HG03571 (cell line): ENCODE measurements at regions not wholly inside any gene's neighbourhood (a gene's known extent, or its start where the extent isn't known, plus 50 kb on each side); places are given as distances from the start of the nearest gene placed in this dataset.
"Not testable (repeated sequence)": the region's sequence is repeated elsewhere in the genome, so short reads cannot be mapped to it uniquely, and the experiment has no call there.

ENCODE experiments used
- ATAC-seq: cut with Tn5 transposase; IDR thresholded peaks from one replicate; pipeline ENCODE4 v1.9.1; 2021; ENCODE audit not compliant: unreplicated experiment

DNA sequence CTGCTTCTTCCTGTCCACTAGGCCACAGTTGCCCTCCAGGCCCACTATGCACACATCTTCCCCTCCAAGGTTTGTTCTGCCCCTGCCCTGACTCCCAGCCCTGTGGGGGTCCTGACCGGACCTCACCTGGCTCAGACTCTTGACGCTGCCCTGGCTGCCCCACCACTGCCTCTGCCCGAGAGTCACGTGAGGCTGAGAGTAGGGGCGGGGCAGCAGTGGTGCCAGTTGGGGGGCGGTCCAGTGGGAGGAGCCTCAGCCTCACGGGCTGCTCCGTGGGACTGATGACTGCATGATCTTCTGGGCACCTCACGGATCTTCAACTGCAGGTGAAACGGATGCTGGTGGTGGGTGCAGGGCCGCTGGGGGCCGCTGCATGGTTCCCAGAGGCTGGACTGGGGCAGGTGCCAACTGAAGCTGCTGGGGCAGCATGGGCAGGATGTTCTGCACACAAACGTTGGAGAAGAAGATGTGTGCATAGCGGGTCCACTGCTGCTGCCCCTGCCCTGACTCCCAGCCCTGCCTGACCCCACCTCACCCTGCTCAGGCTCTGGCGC, 77.6 kb downstream of the HHIPL2 start:
- ATAC-seq: not testable (repeated sequence)

DNA sequence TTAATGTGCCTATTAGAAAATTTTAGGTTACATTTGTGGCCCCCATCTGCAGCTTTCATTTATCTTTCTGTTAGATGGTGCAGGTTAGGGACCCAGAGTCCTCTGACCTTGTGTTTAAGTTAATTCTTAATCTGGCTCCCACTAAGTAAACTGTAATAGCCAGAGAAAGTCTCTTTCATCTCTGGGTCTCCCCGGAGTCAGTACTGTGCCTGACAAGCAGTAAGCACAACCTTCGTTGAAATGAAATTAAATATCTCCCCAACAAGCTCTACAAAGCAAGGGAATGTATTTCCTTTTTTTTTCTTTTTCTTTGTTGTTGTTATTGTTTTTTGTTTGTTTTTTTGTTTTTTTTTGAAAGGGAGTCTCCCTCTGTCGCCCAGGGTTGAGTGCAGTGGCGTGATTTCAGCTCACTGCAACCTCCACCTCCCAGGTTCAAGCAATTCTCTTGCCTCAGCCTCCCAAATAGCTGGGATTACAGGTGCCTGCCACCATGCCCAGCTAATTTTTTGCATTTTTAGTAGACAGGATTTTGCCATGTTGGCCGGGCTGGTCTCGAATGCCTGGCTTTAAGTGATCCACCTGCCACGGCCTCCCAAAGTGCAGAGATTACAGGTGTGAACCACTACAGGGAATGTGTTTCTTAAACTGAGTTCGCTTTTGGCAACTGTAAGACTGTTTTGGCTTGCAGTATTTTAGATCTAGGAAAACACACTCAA, 81.6 kb downstream of the HHIPL2 start:
- ATAC-seq: no peak

DNA sequence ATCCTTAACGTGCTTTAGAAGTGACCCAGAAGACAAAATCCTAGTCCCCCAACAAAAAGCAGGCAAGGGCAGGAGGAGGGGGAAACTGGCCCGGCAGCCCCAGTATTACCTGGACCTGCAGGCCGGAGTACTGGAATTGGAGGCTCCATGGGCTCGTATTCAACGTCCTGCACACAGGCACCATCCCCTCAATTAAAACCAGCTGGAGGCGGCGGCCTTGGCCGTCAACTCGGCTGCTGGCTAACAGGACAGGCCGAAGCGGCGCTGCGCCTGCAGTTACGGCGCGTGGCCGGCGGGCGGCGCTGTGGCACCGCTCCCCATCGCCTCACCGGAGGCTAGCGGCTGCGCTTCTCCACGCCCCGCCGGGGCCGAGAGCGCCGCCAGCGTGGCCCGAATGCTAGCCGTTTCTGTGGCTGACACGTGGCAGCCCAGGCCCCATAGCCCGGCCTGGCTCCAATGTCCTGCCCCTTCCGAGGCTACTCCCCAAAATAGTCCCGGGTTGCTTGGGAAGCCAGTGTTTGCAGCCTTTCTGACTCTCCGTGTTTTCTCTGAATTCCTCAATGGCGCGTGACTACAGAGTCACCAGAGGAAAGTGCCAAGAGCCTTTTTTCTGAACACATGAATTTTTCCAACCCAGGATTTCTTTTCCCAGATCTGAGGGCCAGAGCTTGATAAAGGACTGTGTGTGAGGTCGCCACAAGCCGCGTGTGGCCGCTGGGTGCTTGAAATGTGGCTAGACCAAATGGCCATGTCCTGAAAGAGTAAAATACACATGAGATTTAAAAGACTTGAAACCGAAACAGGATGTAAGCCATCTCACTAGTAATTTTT, 82.5 kb downstream of the HHIPL2 start:
- peak; percentile 91 for ATAC-seq

DNA sequence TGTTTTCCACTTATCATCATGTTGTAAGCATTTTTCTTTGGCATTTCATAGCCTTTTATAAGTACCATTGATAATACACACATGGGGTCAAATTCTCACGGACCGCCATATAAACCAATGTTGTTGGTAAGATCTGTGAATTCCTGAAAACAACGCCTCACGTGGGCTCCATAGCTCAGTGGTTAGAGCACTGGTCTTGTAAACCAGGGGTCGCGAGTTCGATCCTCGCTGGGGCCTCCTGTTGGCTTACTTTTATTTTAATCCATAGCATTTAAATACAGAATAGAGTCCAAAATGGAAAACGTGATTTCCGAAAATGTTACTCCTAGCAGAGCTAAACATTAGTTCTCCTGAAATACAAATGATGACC, 83.1 kb downstream of the HHIPL2 start:
- peak; percentile 9 for ATAC-seq

DNA sequence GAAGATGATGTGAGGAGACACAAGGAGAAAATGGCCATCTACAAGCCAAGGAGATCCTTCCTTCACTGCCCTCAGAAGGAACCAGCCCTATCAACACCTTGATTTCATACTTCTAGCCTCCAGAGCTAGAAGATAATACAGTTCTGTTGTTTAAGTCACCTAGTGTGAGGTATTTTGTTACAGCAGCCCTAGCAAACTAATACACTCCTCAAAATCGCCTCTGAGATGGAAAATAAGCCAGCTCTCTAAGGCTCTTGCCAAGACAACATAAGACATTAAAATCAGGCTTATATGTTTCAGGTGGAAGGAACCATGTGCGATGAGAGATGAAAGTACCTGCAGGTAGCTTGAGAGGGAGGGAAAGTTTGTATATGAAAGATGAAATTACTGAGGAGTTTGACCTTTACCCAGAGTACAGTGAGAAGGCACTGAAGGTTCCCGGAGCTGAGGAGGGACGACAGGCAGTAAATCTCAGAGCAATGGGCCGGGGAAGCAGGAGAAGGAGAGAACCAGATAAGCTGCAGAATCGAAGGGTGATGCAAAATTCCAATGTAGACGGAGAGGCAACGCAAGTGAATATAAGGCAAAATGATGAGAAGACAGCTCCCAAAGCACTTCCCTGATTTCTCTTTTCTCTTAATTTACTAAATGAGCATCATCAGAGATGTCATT, 84.7 kb downstream of the HHIPL2 start:
- no peak for ATAC-seq

DNA sequence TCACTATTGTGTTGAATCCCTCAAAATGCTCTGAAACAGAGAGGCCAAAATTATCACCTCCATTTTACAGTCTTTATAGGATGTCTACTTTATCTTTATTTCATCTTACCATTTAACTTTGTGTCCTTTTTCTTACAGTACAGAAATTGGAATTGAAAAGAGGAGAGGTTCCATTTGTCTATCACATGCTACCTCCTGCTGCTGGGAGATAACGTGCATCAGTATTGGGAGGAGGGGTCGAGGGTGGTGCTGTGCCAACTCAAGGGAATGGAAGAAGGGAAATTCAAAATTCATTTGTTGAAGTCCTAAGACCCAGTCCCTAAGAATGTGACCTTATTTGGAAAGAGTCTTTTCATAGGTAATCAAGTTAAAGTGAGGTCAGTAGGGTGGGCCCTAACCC, 85.3 kb downstream of the HHIPL2 start:
- ATAC-seq: no peak

DNA sequence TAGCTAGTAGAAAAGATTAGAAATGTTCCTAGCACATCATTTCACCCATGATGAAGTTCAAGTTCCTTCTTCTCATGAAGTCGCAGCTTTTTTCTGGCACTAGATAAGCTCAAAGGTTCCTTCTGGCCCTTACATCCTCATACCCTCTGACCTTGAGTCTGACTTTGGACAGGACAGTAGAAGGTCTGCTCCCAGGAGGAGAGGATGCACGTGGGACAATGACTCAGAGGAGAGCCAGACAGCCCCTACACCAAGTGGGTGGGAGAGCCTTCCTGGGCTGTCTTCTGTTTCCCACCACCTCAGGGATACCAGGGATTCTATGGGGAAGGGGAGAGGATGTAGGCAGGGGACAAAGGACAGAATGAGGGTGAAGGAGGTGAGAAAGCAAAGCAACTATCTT, 86.0 kb downstream of the HHIPL2 start:
- no peak for ATAC-seq

DNA sequence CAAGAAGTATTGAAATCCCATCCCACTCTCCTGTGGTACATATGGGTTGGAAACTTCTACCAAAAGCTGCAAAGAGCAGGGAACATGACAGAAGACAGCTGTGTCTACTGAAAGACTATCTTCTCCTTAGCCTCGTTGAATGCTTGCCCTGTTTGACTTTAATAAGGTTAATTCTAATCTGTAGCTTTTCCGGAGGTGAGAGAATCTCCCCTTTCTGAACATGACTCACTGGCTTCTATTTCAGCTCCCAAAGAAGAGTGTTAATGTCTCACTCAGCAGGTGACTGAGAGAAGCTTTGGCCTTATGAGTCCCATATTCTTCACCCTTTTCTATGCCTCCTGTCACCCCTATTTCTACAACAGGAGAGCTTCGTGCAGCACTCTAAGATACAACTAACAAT, 88.3 kb downstream of the HHIPL2 start:
- no peak for ATAC-seq

DNA sequence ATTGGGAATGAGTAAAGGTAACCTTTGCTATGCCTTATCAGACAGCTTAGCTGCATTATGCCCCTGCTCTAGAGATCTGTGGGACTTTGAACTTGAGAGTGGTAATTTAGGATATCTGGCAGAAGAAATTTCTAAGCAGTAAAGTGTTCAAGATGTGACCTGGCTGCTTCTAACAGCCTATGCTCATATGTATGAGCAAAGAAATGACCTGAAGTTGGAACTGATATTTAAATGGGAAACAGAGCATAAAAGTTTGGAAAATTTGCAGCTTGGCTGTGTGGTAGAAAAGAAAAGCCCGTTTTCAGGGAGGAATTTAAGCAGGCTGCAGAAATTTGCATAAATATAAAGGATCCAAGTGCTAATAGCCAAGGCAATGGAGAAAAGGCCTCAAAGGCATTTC, 90.4 kb downstream of the HHIPL2 start:
- ATAC-seq: no peak

DNA sequence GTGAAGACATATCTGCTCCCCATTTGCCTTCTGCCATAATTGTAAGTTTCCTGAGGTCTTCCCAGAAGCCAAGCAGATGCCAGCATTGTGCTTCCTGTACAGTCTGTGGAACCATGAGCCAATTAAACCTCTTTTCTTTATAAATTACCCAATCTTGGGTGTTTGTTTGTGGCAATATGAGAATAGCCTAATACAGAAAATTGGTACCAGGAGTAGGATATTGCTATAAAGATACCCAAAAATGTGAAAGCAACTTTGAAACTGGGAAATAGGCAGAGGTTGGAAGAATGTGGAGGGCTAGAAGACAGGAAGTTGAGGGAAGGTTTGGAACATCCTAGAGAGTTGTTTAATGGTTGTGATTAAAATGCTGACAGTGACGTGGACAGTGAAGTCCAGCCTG, 90.8 kb downstream of the HHIPL2 start:
- ATAC-seq: no peak

DNA sequence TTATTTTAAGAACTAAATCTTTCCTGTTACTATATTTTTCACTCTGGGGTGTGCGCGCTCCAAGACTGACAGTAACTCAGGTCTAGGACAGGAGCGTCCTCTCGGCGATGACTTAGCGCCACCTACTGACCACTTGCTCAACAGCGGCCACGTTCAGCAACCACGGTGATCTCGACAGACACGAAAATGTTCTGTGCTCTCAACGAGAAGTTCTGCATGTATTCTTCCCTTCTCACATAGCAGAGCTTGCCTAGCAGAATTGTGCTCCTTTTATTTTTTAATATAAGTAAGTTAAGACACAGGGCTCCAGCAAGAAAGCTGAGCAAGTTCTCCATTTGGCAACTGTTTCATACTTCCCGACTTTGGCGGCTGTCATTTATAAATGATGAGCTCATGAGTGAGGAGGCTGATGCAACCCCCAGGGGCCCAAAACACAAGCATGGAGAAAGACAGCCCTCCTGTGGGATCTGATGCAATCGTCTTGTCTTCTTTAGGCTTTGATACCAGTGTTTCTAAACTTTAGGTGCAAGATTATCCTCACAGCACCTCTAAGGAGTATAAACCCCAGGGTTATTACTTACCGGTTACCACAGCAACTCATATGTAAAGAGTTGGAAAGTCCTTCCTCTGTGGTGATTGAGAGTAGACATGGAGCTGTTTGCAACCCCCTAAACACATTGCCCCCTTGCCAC, 92.6 kb downstream of the HHIPL2 start:
- peak; percentile 92 for ATAC-seq

DNA sequence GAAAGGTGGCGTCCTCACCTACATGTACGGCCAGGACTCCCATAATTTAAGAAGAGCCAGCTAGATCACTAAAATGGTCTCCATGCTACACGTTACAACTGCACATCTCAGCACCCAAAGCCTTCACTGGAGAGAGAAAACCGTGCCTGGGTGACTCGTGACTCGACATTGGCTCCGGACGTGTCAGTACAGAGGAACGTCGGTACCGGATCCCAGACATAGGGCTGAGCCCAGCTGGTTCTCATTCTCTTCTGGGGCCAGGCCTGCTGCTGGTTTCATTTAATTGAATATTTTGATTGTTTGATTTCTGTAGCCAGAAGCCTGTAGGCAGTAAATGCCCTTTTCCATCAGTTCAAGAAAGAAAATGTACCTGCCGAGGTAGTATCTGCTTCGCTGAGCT, 93.1 kb downstream of the HHIPL2 start:
- ATAC-seq: no peak

DNA sequence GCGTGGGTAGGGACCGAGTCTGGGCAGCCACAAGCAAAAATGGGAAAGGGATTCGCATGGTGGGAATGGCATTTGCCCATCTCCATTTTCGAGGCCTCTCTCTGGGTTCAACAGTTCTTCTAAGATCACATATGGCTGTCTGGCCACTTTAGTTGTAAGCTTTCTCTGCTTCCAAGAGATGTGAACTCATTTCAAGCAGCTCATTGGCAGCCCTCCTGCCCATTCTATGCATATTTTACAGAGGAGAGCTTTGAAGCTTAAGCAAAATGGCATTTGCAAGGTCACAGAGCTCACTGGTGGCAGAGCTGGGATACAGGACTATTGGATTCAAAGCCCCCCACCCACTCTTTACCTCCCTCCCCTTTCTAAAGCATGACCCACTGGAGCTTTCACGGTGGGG, 93.7 kb downstream of the HHIPL2 start:
- ATAC-seq: no peak

DNA sequence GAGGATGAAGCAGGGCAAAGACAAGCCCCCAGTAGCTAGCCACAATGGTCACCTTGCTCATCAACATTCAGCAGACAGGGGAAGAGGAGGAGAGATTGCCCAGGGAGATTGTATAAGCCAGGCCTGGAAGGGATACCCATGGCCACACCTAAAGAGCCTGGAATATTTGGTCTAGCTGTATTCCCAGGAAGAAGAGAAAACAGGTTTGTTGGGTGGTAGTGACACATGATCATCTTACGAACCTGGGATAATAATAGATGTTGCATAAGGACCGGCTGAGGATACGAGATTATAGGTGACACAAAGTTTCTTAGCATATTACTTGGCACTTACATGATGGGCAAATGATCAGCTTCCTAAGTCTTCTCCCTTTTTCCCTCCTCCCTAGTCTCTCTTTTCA, 95.9 kb downstream of the HHIPL2 start:
- no peak for ATAC-seq

DNA sequence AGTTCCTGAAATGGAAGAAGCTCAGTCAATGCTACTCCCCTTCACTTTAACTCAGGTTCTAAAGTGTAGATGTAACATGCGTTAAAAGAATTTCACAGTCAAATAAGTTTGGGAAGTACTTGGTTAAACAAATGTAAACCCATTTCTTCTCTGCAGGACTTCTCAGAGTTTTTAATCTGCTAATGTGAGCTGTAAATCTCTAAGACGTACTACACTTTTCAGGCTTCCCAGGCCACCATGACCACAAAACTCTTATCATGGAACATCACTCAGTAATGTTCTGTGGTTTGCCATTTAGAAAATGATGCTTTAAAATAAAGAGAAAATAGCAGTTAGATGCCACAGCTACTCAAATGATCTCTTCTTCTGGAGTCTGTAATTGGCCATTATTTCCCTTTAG, 104.3 kb downstream of the HHIPL2 start:
- ATAC-seq: no peak

DNA sequence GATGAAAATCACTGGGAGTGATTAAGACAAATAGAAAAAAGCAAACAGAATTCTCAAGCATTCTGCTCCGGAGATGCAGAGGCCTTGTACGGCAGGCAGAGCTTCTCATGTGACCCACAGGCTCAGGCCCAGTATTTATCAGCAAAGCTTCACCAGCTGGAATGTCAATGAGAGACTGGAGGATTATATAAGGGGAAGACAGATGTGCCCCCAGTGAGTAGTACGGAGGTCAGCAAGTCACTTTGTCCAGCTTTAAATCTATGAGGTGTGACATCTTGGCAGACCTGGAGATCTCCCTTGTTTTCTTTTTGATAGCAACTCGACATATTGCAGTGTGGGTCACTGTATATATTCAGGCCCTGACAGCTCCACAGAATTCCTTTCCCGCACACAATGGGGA, 106.8 kb downstream of the HHIPL2 start:
- no peak for ATAC-seq

DNA sequence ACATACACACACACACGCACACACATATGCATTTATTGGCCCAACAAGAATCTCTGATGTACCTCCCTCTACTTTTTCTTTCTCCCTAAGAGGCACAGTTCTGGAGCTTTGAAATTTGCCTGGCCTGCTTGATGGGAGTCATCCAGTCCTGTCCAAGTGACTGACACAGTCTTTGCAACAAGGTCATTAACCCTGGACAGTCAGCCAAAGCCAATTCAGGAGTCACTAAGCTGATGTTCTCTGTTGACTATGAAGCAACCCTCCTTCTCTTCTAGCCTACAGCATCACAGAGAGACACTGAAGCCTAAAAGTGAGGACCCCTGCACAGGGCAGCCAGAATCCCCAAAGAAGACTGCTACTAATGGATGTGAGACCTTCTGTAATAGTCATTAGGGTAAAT, 123.1 kb downstream of the HHIPL2 start:
- no peak for ATAC-seq

DNA sequence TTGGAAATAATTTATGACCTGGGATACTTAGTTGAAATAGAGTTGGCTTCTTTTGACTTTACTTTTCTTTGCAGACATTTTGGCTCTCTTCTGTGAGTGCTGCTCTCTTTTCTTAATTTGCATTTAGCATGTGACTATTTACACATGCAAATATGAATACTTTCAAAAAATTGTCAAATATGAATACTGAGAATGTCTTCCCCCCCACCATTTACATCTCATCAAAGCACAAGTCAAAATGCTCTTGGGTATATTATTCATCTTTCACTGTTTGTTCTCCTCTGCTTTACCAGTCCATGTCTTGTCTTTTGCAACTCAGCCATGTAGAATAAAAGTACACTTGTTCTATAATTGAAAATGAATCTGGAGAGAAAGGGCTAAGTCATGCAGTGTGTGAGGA, 126.5 kb downstream of the HHIPL2 start:
- no peak for ATAC-seq

DNA sequence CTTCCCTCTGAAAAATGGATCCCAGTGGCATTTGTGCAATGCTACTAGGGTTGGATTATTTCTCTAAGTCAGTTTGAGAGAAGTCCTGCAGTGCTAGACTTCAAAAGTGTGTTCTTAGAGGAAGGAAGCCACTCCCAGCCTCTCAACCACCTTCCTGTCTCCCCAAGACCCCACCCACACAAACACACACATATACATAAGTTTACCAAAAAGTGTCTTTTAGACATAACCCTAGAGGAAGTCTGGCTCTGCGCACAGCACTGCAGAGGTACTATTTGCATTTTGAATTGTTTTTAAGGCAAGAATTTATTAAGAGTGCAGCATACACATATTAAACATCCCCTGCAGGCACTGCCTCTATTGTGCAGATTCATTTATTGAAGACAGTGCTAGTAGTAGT, 127.3 kb downstream of the HHIPL2 start:
- no peak for ATAC-seq

DNA sequence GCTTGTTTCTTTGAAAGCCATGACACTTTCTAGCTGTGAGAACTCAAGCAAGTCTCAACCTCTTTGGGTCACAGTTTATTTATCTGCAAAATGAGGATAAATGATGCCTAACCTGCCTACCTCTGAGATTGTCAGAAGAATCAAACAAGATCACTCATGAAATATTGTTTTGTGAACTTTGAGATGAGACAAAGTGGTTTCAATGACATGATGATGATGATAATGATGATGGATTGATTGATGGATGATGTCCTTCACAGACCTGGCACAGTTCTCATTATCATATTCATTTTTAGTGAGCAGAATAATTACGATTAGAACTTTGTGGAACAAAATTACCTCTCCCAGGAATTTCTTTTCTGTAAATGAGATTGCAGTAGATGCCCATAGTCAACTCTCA, 129.2 kb downstream of the HHIPL2 start:
- ATAC-seq: no peak

DNA sequence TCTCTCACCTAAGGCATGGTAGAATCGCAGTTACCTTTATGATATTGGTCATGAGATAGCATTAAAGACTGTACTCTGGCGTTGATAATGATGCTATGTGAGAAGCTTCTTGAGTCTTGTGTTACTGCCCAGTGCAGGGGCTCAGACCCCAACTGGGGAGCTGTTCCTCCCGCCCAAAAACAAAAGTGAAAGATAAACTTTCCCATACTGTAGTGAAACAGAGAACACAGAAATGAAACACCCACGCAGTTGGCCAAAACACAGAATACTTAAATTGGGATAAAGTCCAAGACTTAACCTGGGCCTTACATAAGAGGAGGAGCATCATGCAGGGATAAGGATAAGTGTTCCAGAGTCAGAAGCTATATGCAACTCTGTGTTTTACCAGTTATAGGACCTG, 130.6 kb downstream of the HHIPL2 start:
- no peak for ATAC-seq
